Skeletal muscle tissue (tissue), 3 donors: ENCODE measurements at regions not wholly inside any gene's neighbourhood (a gene's known extent, or its start where the extent isn't known, plus 50 kb on each side); places are given as distances from the start of the nearest gene placed in this dataset.
"Not testable (repeated sequence)": the region's sequence is repeated elsewhere in the genome, so short reads cannot be mapped to it uniquely, and the experiment has no call there.

Experiments used
- H3K27ac ChIP-seq: one replicate; pipeline ENCODE4 v1.7.0; 2013; ENCODE audit warnings: mild to moderate bottlenecking, low read depth, low read length, inconsistent platforms
- H3K27me3 ChIP-seq, 3 donors: one replicate each; pipeline ENCODE4 v1.7.0; 2013; ENCODE audit warnings: low read length in 3 of 3; ENCODE audit not compliant: control insufficient read depth in 3 of 3, insufficient read depth in 3 of 3
- H3K36me3 ChIP-seq, 3 donors: one replicate each; pipeline ENCODE4 v1.7.0; 2013; ENCODE audit warnings: low read length in 3 of 3; ENCODE audit not compliant: control insufficient read depth in 3 of 3, insufficient read depth in 3 of 3
- H3K4me1 ChIP-seq, 3 donors: one replicate each; pipeline ENCODE4 v1.7.0; 2013; ENCODE audit warnings: low read length in 3 of 3, mild to moderate bottlenecking in 3 of 3; ENCODE audit not compliant: control insufficient read depth in 3 of 3, insufficient read depth in 3 of 3
- H3K4me3 ChIP-seq, 3 donors: one replicate each; pipeline ENCODE4 v1.7.0; 2013; ENCODE audit warnings: low read length in 3 of 3
- H3K9ac ChIP-seq, 3 donors: one replicate each; pipeline ENCODE4 v1.7.0; 2013; ENCODE audit warnings: low read length in 3 of 3, mild to moderate bottlenecking in 3 of 3, moderate library complexity in 2 of 3, low read depth in 1 of 3
- H3K9me3 ChIP-seq, 3 donors: one replicate each; pipeline ENCODE4 v1.7.0; 2013; ENCODE audit warnings: low read length in 3 of 3; ENCODE audit not compliant: control insufficient read depth in 3 of 3
- donor health status: Osteomylitis.

GRCh38 chr16:63890081-63890480 is 1231.8 kb downstream of the CDH11 start:
- H3K9me3 ChIP-seq, result no peaks in the 10 kb centered on the region
- no peak overlapping the region for H3K9ac ChIP-seq
- H3K4me3 ChIP-seq, result no peak overlapping the region
- no peak overlapping the region for H3K27ac ChIP-seq
- H3K4me1 ChIP-seq, result no peaks in the 10 kb centered on the region
- no peaks in the 10 kb centered on the region for H3K36me3 ChIP-seq
- H3K27me3 ChIP-seq, result no peaks in the 10 kb centered on the region

- Histone ChIP-seq H3K36me3 (no peaks in the 10 kb centered on the region), H3K27ac (no peak overlapping the region)
Observed at GRCh38 chr16:63883091-63883490, 1238.8 kb downstream of the CDH11 start.

GRCh38 chr16:63882576-63882975 is 1239.3 kb downstream of the CDH11 start:
- no peaks in the 10 kb centered on the region for H3K9me3 ChIP-seq
- H3K4me1 ChIP-seq, result no peaks in the 10 kb centered on the region
- no peak overlapping the region for H3K9ac ChIP-seq
- no peak overlapping the region for H3K4me3 ChIP-seq
- H3K36me3 ChIP-seq, result no peaks in the 10 kb centered on the region
- H3K27ac ChIP-seq, result no peak overlapping the region
- no peaks in the 10 kb centered on the region for H3K27me3 ChIP-seq

More at GRCh38 chr16:63883091-63883490, 1238.8 kb downstream of the CDH11 start:
- Histone ChIP-seq H3K4me3 (no peak overlapping the region), H3K9me3 (no peaks in the 10 kb centered on the region), H3K27me3 (no peaks in the 10 kb centered on the region), H3K4me1 (no peaks in the 10 kb centered on the region), H3K9ac (no peak overlapping the region)

- H3K4me3 ChIP-seq, result no peak overlapping the region
Observed at GRCh38 chr16:63880948-63881347, 1240.9 kb downstream of the CDH11 start.

GRCh38 chr16:63877401-63877800 is 1244.5 kb downstream of the CDH11 start:
- no peak overlapping the region for H3K4me3 ChIP-seq
- no peaks in the 10 kb centered on the region for H3K4me1 ChIP-seq
- H3K36me3 ChIP-seq, result no peaks in the 10 kb centered on the region
- no peaks in the 10 kb centered on the region for H3K27me3 ChIP-seq
- H3K9ac ChIP-seq, result no peak overlapping the region
- H3K9me3 ChIP-seq, result no peaks in the 10 kb centered on the region
- no peak overlapping the region for H3K27ac ChIP-seq

More at GRCh38 chr16:63880948-63881347, 1240.9 kb downstream of the CDH11 start:
- no peaks in the 10 kb centered on the region for H3K9me3 ChIP-seq
- H3K36me3 ChIP-seq, result no peaks in the 10 kb centered on the region
- no peaks in the 10 kb centered on the region for H3K4me1 ChIP-seq
- no peak overlapping the region for H3K9ac ChIP-seq
- H3K27ac ChIP-seq, result no peak overlapping the region
- no peaks in the 10 kb centered on the region for H3K27me3 ChIP-seq

- no peaks in the 10 kb centered on the region for H3K36me3 ChIP-seq
- H3K9me3 ChIP-seq, result no peaks in the 10 kb centered on the region
- H3K9ac ChIP-seq, result no peak overlapping the region
- no peaks in the 10 kb centered on the region for H3K4me1 ChIP-seq
- H3K27ac ChIP-seq, result no peak overlapping the region
- H3K27me3 ChIP-seq, result no peaks in the 10 kb centered on the region
- no peak overlapping the region for H3K4me3 ChIP-seq
Observed at GRCh38 chr16:63876103-63876502, 1245.8 kb downstream of the CDH11 start.

- H3K9ac ChIP-seq, H3K4me1 ChIP-seq, H3K27ac ChIP-seq, H3K36me3 ChIP-seq, H3K27me3 ChIP-seq, H3K4me3 ChIP-seq, H3K9me3 ChIP-seq: not testable (repeated sequence)
Observed at GRCh38 chr16:63860700-63861099, 1261.2 kb downstream of the CDH11 start.

- H3K27me3 ChIP-seq, result no peaks in the 10 kb centered on the region
- no peak overlapping the region for H3K4me3 ChIP-seq
- H3K4me1 ChIP-seq, result no peaks in the 10 kb centered on the region
- H3K9me3 ChIP-seq, result no peaks in the 10 kb centered on the region
- no peak overlapping the region for H3K9ac ChIP-seq
- no peak overlapping the region for H3K27ac ChIP-seq
- no peaks in the 10 kb centered on the region for H3K36me3 ChIP-seq
Observed at GRCh38 chr16:63856537-63856936, 1265.3 kb downstream of the CDH11 start.

- Histone ChIP-seq H3K4me3 (no peak overlapping the region), H3K4me1 (no peaks in the 10 kb centered on the region), H3K9ac (no peak overlapping the region), H3K36me3 (no peaks in the 10 kb centered on the region), H3K9me3 (no peaks in the 10 kb centered on the region), H3K27me3 (no peaks in the 10 kb centered on the region), H3K27ac (no peak overlapping the region)
Observed at GRCh38 chr16:63850979-63851378, 1270.9 kb downstream of the CDH11 start.

- H3K4me3 ChIP-seq, result no peak overlapping the region
- no peak overlapping the region for H3K27ac ChIP-seq
- no peaks in the 10 kb centered on the region for H3K4me1 ChIP-seq
- H3K9me3 ChIP-seq, result peaks cover 0 to 9% (median 3%) of the 10 kb centered on the region in 3 donors
- no peak overlapping the region for H3K9ac ChIP-seq
- H3K27me3 ChIP-seq, result no peaks in the 10 kb centered on the region
- H3K36me3 ChIP-seq, result no peaks in the 10 kb centered on the region
Observed at GRCh38 chr16:63841271-63841670, 1280.6 kb downstream of the CDH11 start.

- Histone ChIP-seq H3K9me3 (no peaks in the 10 kb centered on the region), H3K4me3 (no peak overlapping the region), H3K9ac (no peak overlapping the region), H3K27ac (no peak overlapping the region), H3K27me3 (no peaks in the 10 kb centered on the region), H3K4me1 (no peaks in the 10 kb centered on the region), H3K36me3 (no peaks in the 10 kb centered on the region)
Observed at GRCh38 chr16:63830061-63830460, 1291.8 kb downstream of the CDH11 start.
